SK-N-SH (cell line): ENCODE measurements at regions not wholly inside any gene's neighbourhood (a gene's known extent, or its start where the extent isn't known, plus 50 kb on each side); places are given as distances from the start of the nearest gene placed in this dataset.

Experiments used
- CTCF ChIA-PET: fragments of 300-600, 350-600 bp; formaldehyde crosslinking; extraction: SDS; loops from one replicate; lab custom pipeline; 2021; lab: Yijun Ruan, JAX
- POLR2A ChIA-PET: fragments of 350-600 bp; sonication (Branson Sonifier 250); formaldehyde crosslinking; extraction: SDS; loops from one replicate; lab custom pipeline; 2020; ENCODE audit warnings: antibody characterized with exemption, inconsistent platforms; lab: Yijun Ruan, JAX
- DNase-seq: peaks from one replicate; pipeline ENCODE4 v3.0.0; 2012
- H2AFZ ChIP-seq: fragments of 200-600 bp; sonication (generic); 2 replicates; pipeline ENCODE4 v1.8.1; 2016; ENCODE audit warnings: antibody characterized with exemption, mild to moderate bottlenecking, low read depth
- H3F3A ChIP-seq: fragments of 200-600 bp; sonication (generic); replicated peaks from 2 replicates; pipeline ENCODE3; 2016; ENCODE audit warnings: antibody characterized with exemption, mild to moderate bottlenecking; ENCODE audit not compliant: insufficient read depth
- H3K27ac ChIP-seq, 2 experiments: fragments of 200-500 bp in 1 of 2; fragments of 200-600 bp in 1 of 2; sonication (Bioruptor generic) in 1 of 2; sonication (generic), shearing (Covaris generic) in 1 of 2; 2 replicates each; pipeline versions ENCODE4 v1.5.1 to v1.6.1; 2014 to 2016; ENCODE audit warnings: low read depth in 2 of 2, inconsistent platforms in 1 of 2, low read length in 1 of 2, mild to moderate bottlenecking in 1 of 2, mixed read lengths in 1 of 2
- H3K27me3 ChIP-seq: fragments of 200-600 bp; sonication (generic), shearing (Covaris generic); 2 replicates; pipeline ENCODE4 v1.6.1; 2016; ENCODE audit warnings: mixed run types; ENCODE audit not compliant: insufficient read depth
- H3K36me3 ChIP-seq, 2 experiments: fragments of 200-500 bp in 1 of 2; fragments of 200-600 bp in 1 of 2; sonication (Bioruptor generic) in 1 of 2; sonication (generic) in 1 of 2; replicated peaks in 1 of 2; 2 replicates each; pipeline versions ENCODE3 to v1.5.1; 2014 to 2016; ENCODE audit warnings: low read length in 1 of 2, mild to moderate bottlenecking in 1 of 2; ENCODE audit not compliant: insufficient read depth in 2 of 2, control insufficient read depth in 1 of 2
- H3K4me1 ChIP-seq, 2 experiments: fragments of 200-500 bp in 1 of 2; fragments of 200-600 bp in 1 of 2; sonication (Bioruptor generic) in 1 of 2; sonication (generic), shearing (Covaris generic) in 1 of 2; 2 replicates each; pipeline versions ENCODE4 v1.5.1 to v1.6.1; 2014 to 2016; ENCODE audit warnings: low read depth in 1 of 2, low read length in 1 of 2, mixed run types in 1 of 2; ENCODE audit not compliant: insufficient read depth in 2 of 2, control insufficient read depth in 1 of 2
- H3K4me2 ChIP-seq: fragments of 200-600 bp; sonication (generic), shearing (Covaris generic); 2 replicates; pipeline ENCODE4 v1.6.1; 2017; ENCODE audit warnings: mixed run types
- H3K4me3 ChIP-seq, 2 experiments: fragments of 200-500 bp in 1 of 2; fragments of 200-600 bp in 1 of 2; sonication (Bioruptor generic) in 1 of 2; sonication (generic), shearing (Covaris generic) in 1 of 2; 2 replicates each; pipeline versions ENCODE4 v1.5.1 to v1.8.1; 2014 to 2016; ENCODE audit warnings: low read depth in 2 of 2, inconsistent platforms in 1 of 2, low read length in 1 of 2, mild to moderate bottlenecking in 1 of 2, mixed read lengths in 1 of 2, moderate library complexity in 1 of 2
- H3K79me2 ChIP-seq: fragments of 200-600 bp; sonication (generic); 2 replicates; pipeline ENCODE4 v1.8.1; 2017; ENCODE audit warnings: mild to moderate bottlenecking; ENCODE audit not compliant: insufficient read depth
- H3K9ac ChIP-seq: fragments of 200-600 bp; sonication (generic); 2 replicates; pipeline ENCODE4 v1.6.1; 2017; ENCODE audit warnings: mixed run types
- H3K9me2 ChIP-seq: fragments of 200-600 bp; sonication (generic); 2 replicates; pipeline ENCODE4 v1.6.1; 2017; ENCODE audit warnings: mixed run types
- H3K9me3 ChIP-seq: fragments of 200-600 bp; sonication (generic); 2 replicates; pipeline ENCODE4 v1.6.1; 2017; ENCODE audit warnings: mixed run types, mild to moderate bottlenecking, moderate library complexity
- H4K20me1 ChIP-seq: fragments of 200-600 bp; sonication (generic); 2 replicates; pipeline ENCODE4 v1.6.1; 2017; ENCODE audit warnings: mild to moderate bottlenecking, mixed run types; ENCODE audit not compliant: insufficient read depth
- FOXM1 ChIP-seq: IDR thresholded peaks from 2 replicates; pipeline ENCODE4 v1.4.0; 2012; ENCODE audit warnings: low read depth, mild to moderate bottlenecking
- GABPA ChIP-seq: IDR thresholded peaks from 2 replicates; pipeline ENCODE4 v1.4.0; 2012; ENCODE audit warnings: low read depth, mild to moderate bottlenecking
- GATA2 ChIP-seq: sonication (generic); formaldehyde crosslinking; IDR thresholded peaks from 2 replicates; pipeline ENCODE4 v1.5.0; 2020; ENCODE audit warnings: mild to moderate bottlenecking, missing genetic modification reagents
- NFIC ChIP-seq: IDR thresholded peaks from 2 replicates; pipeline ENCODE4 v1.4.0; 2012; ENCODE audit warnings: borderline replicate concordance
- NRF1 ChIP-seq: IDR thresholded peaks from 2 replicates; pipeline ENCODE4 v1.6.1; 2012; ENCODE audit warnings: low read depth, mild to moderate bottlenecking, low read length
- RAD21 ChIP-seq: IDR thresholded peaks from 2 replicates; pipeline ENCODE4 v1.6.1; 2012; ENCODE audit warnings: mild to moderate bottlenecking, low read length
- RFX5 ChIP-seq: IDR thresholded peaks from 2 replicates; pipeline ENCODE4 v1.6.1; 2012; ENCODE audit warnings: mild to moderate bottlenecking, improper control_type of control experiment, low read length
- SMC3 ChIP-seq: IDR thresholded peaks from 2 replicates; pipeline ENCODE4 v1.6.1; 2012; ENCODE audit warnings: low read depth, low read length, improper control_type of control experiment
- TCF12 ChIP-seq: IDR thresholded peaks from 2 replicates; pipeline ENCODE4 v1.4.0; 2012
- TEAD4 ChIP-seq: IDR thresholded peaks from 2 replicates; pipeline ENCODE4 v1.4.0; 2012; ENCODE audit warnings: mild to moderate bottlenecking, borderline replicate concordance; ENCODE audit not compliant: insufficient read depth
- WGBS: methylation state at CpG from one replicate; pipeline ENCODE4 v1.1.6; 2017; ENCODE audit warnings: low lambda C conversion rate; 5-methylcytosine and 5-hydroxymethylcytosine counted together
- TF ChIP-seq, protein P1 (sequence below): fragments of 150-350 bp; IDR thresholded peaks from 2 replicates; pipeline ENCODE4 v1.6.1; 2017; ENCODE audit warnings: antibody characterized with exemption, low read length, low read depth, borderline replicate concordance
- TF ChIP-seq, protein P2 (sequence below): IDR thresholded peaks from 2 replicates; pipeline ENCODE4; 2012
- TF ChIP-seq, protein P3 (sequence below): IDR thresholded peaks from 2 replicates; pipeline ENCODE4 v1.6.1; 2012; ENCODE audit warnings: mild to moderate bottlenecking, low read depth, low read length, moderate library complexity
- TF ChIP-seq, protein P4 (sequence below): fragments of 200-600 bp; sonication (generic); IDR thresholded peaks from 2 replicates; pipeline ENCODE4 v1.6.1; 2017; ENCODE audit warnings: antibody characterized with exemption, mild to moderate bottlenecking, moderate library complexity
- TF ChIP-seq, protein P5 (sequence below): fragments of 150-350 bp; IDR thresholded peaks from 2 replicates; pipeline ENCODE4 v1.6.1; 2016; ENCODE audit warnings: mild to moderate bottlenecking, low read depth, low read length
- TF ChIP-seq, protein P6 (sequence below): IDR thresholded peaks from 2 replicates; pipeline ENCODE4 v1.4.0; 2012; ENCODE audit warnings: low read depth, borderline replicate concordance

DNA sequence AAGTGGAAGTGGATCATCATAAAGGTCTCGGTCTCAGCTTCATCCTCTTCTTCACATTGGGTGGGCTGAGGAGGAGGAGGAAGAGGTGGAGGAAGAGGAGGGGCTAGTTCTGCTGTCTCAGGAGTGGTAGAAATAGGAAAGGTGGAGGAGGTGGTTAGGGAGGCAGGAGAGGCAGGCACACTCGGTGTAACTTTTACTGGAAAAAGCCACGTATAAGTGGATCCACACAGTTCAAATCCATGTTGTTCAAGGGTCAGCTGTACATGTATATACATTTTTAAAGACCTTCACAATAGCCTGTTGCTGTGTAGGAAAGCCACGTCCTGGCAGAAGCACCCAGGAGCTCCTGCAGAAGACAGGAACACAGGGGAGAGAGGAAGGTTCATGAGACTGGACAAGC, 110.3 kb upstream of the RAB12 start:
- H3F3A ChIP-seq: no peaks in the 10 kb centered on the region
- H3K27me3 ChIP-seq: no peaks in the 10 kb centered on the region
- POLR2A ChIA-PET: no interaction called here
- WGBS: 31% methylated on average over 4 of the region's 4 CpGs
- no peaks in the 10 kb centered on the region for H3K36me3 ChIP-seq
- no peak overlapping the region for H3K27ac ChIP-seq
- H3K4me3 ChIP-seq: no peak overlapping the region
- H3K79me2 ChIP-seq: no peaks in the 10 kb centered on the region
- no peaks in the 10 kb centered on the region for H3K9me3 ChIP-seq
- H3K4me1 ChIP-seq: peaks cover 0 to 6% of the 10 kb centered on the region in 2 experiments; a peak in 1 of 4 replicates
- H3K4me2 ChIP-seq: no peak overlapping the region
- no peaks in the 10 kb centered on the region for H4K20me1 ChIP-seq
- no peak for DNase-seq
- TF ChIP-seq RAD21: no peak
- no peak for TF ChIP-seq RFX5
- TF ChIP-seq, protein P1, sequence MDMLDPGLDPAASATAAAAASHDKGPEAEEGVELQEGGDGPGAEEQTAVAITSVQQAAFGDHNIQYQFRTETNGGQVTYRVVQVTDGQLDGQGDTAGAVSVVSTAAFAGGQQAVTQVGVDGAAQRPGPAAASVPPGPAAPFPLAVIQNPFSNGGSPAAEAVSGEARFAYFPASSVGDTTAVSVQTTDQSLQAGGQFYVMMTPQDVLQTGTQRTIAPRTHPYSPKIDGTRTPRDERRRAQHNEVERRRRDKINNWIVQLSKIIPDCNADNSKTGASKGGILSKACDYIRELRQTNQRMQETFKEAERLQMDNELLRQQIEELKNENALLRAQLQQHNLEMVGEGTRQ: no peak
- TF ChIP-seq FOXM1: no peak
- TF ChIP-seq, protein P2, sequence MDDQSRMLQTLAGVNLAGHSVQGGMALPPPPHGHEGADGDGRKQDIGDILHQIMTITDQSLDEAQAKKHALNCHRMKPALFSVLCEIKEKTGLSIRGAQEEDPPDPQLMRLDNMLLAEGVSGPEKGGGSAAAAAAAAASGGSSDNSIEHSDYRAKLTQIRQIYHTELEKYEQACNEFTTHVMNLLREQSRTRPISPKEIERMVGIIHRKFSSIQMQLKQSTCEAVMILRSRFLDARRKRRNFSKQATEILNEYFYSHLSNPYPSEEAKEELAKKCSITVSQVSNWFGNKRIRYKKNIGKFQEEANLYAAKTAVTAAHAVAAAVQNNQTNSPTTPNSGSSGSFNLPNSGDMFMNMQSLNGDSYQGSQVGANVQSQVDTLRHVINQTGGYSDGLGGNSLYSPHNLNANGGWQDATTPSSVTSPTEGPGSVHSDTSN: no peak
- no peak for TF ChIP-seq NFIC
- TF ChIP-seq, protein P3, sequence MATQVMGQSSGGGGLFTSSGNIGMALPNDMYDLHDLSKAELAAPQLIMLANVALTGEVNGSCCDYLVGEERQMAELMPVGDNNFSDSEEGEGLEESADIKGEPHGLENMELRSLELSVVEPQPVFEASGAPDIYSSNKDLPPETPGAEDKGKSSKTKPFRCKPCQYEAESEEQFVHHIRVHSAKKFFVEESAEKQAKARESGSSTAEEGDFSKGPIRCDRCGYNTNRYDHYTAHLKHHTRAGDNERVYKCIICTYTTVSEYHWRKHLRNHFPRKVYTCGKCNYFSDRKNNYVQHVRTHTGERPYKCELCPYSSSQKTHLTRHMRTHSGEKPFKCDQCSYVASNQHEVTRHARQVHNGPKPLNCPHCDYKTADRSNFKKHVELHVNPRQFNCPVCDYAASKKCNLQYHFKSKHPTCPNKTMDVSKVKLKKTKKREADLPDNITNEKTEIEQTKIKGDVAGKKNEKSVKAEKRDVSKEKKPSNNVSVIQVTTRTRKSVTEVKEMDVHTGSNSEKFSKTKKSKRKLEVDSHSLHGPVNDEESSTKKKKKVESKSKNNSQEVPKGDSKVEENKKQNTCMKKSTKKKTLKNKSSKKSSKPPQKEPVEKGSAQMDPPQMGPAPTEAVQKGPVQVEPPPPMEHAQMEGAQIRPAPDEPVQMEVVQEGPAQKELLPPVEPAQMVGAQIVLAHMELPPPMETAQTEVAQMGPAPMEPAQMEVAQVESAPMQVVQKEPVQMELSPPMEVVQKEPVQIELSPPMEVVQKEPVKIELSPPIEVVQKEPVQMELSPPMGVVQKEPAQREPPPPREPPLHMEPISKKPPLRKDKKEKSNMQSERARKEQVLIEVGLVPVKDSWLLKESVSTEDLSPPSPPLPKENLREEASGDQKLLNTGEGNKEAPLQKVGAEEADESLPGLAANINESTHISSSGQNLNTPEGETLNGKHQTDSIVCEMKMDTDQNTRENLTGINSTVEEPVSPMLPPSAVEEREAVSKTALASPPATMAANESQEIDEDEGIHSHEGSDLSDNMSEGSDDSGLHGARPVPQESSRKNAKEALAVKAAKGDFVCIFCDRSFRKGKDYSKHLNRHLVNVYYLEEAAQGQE: no peak
- TF ChIP-seq TCF12: no peak
- TF ChIP-seq, protein P4, sequence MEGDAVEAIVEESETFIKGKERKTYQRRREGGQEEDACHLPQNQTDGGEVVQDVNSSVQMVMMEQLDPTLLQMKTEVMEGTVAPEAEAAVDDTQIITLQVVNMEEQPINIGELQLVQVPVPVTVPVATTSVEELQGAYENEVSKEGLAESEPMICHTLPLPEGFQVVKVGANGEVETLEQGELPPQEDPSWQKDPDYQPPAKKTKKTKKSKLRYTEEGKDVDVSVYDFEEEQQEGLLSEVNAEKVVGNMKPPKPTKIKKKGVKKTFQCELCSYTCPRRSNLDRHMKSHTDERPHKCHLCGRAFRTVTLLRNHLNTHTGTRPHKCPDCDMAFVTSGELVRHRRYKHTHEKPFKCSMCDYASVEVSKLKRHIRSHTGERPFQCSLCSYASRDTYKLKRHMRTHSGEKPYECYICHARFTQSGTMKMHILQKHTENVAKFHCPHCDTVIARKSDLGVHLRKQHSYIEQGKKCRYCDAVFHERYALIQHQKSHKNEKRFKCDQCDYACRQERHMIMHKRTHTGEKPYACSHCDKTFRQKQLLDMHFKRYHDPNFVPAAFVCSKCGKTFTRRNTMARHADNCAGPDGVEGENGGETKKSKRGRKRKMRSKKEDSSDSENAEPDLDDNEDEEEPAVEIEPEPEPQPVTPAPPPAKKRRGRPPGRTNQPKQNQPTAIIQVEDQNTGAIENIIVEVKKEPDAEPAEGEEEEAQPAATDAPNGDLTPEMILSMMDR: no peak
- TF ChIP-seq SMC3: no peak
- TF ChIP-seq, protein P5, sequence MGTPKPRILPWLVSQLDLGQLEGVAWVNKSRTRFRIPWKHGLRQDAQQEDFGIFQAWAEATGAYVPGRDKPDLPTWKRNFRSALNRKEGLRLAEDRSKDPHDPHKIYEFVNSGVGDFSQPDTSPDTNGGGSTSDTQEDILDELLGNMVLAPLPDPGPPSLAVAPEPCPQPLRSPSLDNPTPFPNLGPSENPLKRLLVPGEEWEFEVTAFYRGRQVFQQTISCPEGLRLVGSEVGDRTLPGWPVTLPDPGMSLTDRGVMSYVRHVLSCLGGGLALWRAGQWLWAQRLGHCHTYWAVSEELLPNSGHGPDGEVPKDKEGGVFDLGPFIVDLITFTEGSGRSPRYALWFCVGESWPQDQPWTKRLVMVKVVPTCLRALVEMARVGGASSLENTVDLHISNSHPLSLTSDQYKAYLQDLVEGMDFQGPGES: no peak
- TF ChIP-seq GATA2 (CRISPR knock-in tag): no peak
- no peak for TF ChIP-seq GABPA
- no peak for TF ChIP-seq TEAD4
- TF ChIP-seq, protein P6, sequence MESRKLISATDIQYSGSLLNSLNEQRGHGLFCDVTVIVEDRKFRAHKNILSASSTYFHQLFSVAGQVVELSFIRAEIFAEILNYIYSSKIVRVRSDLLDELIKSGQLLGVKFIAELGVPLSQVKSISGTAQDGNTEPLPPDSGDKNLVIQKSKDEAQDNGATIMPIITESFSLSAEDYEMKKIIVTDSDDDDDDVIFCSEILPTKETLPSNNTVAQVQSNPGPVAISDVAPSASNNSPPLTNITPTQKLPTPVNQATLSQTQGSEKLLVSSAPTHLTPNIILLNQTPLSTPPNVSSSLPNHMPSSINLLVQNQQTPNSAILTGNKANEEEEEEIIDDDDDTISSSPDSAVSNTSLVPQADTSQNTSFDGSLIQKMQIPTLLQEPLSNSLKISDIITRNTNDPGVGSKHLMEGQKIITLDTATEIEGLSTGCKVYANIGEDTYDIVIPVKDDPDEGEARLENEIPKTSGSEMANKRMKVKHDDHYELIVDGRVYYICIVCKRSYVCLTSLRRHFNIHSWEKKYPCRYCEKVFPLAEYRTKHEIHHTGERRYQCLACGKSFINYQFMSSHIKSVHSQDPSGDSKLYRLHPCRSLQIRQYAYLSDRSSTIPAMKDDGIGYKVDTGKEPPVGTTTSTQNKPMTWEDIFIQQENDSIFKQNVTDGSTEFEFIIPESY: no peak
- TF ChIP-seq NRF1: no peak
- no peaks in the 10 kb centered on the region for H3K9me2 ChIP-seq
- CTCF ChIA-PET: interaction anchor here (1.2 kb wide), 1 partner anchor 18 kb away, joined by 4 read pairs; no protein-coding TSS in a partner anchor
- no peak overlapping the region for H3K9ac ChIP-seq
- no peak overlapping the region for H2AFZ ChIP-seq
